HG03025 (cell line): ENCODE measurements at regions not wholly inside any gene's neighbourhood (a gene's known extent, or its start where the extent isn't known, plus 50 kb on each side); places are given as distances from the start of the nearest gene placed in this dataset.

ENCODE experiments used
- ATAC-seq: cut with Tn5 transposase; IDR thresholded peaks from one replicate; pipeline ENCODE4 v1.9.1; 2021; ENCODE audit warnings: mild to moderate bottlenecking, moderate library complexity; ENCODE audit not compliant: unreplicated experiment, low FRiP score

DNA sequence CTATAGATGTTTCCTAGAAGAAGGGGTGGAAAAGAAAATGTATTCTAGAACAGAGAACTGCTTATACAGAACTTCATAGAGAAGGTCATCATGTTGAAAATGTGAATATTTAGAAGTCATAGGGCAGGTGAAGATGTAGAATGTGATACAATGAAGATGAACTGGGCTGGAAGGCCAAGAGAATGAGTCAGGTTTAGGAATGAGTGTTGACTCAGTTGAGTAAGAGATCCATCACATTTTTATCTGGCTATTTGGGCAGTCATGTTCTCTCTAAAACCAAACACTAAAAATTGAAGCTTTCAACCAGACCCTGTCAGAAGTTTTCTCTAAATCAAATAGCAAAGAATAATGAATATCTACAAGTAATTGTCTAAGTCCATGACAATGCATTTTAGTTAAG, 660.5 kb downstream of the KCNJ2 start:
- ATAC-seq: no peak

DNA sequence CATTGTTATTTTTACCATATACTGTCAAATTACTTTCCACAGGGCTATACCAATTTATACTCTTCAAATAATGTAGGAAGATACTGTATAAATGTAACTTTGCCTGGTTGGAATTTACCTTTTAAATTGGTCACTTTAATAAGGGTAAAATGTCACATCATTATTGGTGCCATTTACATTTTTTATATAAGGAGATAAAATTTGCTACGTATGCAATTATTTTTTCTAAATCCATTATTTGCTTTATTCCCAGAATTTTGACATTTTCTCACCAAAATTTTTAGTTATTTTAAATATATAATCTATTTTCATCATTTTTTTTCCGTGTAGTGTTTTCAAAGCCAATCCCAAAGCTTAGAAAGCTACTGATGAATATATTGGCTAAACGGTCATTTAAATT, 664.7 kb downstream of the KCNJ2 start:
- no peak for ATAC-seq

DNA sequence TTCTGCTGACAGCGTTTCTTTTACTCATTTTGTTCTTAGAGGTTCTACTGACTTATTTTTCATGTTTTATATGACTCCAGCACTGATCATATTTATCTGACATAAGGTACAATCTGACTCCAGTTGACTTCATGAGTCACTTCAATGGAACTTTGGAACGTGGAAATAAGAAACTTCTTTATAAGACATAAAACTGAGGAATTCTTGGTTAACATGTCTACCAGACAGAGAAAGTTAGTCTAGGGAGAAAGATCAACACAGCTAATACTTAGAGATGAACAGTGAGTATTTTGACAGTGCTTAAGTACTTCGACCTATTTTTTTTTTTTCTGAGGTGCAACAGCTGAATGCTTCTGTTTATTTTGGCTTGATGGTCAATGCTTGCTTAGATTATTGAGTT, 679.5 kb downstream of the KCNJ2 start:
- no peak for ATAC-seq

DNA sequence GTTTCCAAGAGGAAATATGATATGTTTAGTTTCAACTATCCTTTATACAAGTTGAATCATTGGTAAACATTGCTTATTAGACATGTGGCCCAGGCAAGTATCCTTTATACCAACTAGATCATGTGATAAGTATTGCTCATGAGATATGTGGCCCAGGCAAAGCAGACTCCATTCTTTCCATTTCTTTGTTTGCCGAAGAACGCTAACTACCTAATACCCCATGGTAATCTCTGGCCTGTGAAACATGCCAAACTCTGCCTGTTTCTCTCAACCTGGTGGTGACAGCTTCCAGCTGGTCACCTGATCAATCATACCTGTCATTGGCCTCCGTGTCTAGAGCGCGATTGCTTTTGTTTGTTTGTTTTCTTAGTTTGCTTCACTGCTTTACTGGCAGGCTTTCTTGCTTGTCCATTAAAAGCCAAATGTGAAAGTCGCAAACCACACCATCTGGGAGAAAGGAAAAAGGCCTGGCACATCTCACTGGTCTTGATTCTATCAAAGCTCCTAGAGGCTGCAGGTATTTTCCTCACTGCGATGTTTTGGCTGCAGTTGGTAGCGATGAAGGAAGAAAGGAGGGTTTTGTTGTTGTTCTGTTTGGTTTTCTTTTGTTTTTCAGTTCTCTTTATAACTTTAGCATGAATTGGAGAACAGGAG, 686.2 kb downstream of the KCNJ2 start:
- no peak for ATAC-seq

DNA sequence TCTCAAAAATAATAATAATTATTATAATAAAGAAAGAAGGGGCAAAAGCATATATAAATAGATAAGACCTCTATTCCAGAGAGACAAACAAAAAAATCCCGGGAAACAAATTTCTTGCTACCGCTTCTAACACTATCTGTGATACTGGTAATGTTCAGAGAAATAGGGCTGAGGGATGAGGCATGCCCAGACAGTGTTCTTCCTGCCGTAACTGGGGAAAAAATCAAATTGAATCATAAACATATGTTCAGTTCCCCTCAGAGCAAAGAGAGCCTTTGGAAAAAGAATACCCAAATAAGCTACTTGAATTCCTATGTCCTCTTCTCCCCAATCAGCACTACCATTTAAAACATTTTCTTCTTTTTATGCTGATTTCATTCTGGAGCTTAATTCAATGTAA, 688.0 kb downstream of the KCNJ2 start:
- no peak for ATAC-seq

DNA sequence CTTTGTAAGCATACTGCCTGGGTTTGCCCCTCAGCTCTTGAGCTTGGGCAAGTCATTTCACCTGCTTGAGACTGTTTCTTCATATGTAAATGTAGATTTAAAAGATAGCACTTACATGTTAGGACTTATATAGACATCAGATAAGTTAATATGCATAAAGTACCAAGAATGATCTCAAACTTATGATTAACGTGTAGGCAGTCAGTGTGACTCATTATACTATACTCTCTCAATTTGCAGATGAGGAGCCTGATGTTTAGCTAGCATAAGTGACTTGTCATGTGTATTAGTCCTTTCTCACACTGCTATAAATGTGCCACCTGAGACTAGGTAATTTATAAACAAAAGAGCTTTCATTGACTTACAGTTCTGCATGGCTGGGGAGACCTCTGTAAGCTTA, 690.5 kb downstream of the KCNJ2 start:
- no peak for ATAC-seq

DNA sequence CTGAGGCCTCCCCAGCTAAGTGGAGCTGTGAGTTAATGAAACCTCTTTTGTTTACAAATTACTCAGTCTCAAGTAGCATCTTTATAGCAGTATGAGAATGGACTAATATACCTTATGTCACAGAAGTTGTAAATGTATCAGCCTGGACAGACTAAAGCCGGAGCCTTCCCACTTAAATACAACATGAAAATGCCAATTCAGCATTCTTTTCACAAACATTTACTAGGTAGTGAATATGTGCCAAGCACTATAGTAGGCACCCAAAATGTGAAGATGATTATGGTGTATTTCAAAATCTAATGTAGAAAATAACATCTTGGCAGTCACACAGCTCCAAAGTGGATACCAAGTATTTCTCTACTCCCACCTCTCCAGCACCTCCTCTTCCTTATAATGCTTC, 693.0 kb downstream of the KCNJ2 start:
- no peak for ATAC-seq

DNA sequence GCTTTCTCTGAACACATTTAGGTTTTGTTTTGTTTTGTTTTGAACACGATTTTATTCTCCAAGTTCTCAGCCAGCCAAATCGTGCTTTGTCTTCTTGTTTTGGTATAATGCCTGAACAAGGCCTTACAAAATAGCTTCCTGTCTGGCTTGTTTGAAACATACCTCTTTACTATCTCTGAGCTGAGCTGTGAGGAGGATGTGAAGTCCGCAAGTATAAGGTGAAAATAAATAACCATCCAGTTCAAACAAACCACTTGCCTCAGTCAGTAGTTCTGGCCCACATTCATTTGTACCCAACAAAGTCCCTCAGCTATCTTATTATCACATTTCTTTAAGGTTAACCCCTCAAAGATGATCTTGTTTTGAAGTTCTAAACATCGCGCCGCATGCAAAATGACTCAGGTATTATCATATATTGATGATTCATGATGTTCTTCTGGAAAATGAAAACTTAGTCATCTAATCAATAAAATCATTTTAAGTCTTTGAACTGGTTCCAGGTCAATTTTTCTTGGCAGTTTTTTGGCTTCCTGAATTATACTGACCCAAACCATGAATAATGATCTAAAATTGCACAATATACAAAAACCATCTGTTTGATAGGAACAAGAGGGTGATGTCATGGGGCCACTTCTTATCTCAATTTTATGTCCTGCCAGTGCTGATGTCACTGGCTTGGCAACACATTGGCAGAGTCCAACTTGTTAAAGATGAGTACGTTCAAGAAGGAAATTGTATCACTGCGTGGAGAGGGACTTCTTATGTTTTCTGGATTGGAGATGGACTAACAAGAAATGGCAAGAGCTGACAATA, 694.3 kb downstream of the KCNJ2 start:
- ATAC-seq: no peak

DNA sequence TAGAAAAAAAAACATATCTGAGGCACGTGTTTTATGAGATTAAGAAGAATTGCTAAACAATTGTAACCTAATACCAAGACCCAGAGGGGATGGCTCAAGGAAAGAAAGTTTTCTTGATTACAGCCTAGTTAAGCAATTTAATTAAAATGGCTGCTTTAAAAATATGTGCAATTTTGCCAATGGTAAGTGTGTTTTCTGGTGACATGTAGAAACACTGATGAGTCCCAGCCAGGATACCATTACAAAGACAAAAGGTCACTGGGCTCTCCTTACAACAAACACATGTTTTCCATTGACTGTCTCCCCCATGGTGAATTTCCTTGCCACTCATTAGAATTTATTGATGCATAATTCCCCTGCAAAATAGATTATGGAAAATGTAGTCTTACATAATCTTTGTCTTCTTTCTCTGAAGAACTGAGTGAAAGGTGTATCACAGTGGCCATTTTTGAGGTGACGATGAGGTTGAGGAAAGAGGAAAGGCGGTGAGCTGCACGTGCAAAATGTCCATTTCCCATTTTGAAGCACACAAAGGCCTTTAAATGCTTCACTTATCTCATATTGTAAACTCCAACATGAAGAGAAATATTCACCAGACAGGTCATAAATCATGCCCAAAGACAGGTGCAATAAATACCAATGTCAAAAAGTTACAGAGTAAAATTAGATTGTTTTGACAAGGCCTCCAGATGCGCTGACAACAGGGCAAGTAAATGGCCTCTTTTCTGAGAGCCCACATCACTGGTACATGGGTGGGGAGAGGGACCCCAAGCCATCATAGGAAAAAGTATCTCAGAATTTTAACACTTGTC, 696.9 kb downstream of the KCNJ2 start:
- no peak for ATAC-seq

DNA sequence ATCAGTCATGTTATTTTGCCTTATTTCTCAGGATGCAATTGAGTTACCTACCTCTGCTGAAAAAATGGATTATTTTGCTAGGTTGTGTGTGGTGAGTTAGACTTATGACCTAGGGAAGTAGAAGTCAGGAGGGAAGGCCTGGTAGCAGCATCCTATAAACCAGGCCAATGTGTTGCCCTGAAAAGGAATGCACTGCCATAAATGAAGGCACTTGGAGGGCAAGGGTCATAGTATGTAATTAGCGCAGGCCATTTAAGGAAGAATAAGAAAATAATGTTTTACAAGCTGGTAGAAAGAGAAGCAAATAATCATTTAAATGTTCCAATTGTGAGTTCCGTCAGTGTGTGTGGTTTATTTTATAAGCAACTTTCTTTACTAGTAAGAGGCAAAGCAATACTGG, 698.8 kb downstream of the KCNJ2 start:
- no peak for ATAC-seq

DNA sequence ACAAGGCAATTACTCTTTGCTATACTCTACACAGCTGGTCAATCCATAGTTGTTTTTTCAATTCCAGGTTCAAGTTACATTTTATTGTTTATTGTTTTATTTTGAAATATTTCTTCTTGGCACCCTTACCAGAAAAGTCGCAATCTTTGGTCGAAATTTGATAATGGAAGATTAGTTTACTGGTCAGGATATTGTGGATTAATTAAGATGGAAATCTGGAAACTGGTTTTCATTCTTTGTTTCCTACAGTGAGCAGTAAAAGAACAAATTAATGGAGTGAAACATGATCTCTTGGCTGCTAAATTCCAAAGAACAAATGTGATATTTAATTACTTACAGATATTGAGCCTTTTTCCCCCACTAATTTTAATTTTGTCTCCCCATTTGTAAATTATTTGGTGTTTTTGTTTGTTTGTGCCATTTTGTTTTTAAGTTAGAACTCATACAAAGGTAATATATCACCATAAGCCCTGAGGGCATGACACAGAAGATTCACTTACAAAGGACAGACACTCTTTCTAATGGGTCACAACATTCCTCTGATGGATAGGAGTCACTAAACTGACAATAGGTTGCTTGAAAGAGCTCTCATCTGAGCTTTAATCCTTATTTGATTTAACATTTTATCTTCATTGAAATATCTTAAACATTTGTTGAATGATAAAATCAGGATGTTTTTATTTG, 700.2 kb downstream of the KCNJ2 start:
- no peak for ATAC-seq

DNA sequence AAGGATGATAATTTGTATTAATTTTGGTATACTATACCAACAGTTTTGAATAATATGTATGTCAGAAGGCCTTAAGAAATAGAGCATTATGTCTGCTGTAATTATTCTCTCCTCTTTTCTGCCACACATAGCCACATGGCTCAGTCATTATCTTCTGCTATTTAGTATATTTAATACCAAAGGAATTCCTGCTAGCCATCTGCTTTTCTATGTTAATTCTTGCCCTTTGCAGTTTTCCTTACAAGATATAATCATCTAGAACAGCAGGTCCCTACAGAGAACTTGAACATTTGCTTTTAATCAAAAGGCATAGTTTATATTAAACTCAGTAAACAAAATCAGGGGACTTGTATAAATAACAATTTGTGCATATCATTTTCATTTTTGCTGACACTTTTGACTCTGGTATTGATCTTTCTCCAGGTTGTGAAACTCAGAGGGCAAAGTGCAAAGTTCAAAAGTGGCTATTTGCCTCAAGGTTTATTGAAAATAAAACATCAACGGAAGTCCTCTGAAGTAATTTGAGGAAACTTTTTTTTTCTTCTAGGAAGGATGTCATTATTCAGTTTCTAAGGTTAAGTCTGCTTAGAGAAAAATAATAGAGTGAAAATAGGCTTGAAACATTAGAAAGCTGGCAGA, 702.0 kb downstream of the KCNJ2 start:
- no peak for ATAC-seq

DNA sequence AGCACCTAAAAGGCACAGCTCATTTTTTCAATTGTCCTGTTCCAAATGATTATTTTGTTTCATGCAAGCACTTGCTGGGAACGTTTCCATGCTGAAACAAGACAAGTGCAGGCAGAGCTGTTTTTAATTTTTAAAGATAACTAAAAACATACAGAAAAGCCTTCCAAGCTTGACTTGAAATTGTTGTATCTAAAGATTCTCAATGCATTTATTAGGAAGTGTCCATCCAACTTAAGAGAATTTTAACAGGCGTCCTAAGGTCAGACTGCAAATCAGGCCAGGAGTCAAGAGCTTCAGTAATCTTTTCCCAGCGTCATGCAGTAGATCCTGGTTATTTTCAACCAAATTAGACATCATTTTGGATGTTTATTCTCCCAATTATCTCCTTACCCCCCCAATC, 702.8 kb downstream of the KCNJ2 start:
- no peak for ATAC-seq

DNA sequence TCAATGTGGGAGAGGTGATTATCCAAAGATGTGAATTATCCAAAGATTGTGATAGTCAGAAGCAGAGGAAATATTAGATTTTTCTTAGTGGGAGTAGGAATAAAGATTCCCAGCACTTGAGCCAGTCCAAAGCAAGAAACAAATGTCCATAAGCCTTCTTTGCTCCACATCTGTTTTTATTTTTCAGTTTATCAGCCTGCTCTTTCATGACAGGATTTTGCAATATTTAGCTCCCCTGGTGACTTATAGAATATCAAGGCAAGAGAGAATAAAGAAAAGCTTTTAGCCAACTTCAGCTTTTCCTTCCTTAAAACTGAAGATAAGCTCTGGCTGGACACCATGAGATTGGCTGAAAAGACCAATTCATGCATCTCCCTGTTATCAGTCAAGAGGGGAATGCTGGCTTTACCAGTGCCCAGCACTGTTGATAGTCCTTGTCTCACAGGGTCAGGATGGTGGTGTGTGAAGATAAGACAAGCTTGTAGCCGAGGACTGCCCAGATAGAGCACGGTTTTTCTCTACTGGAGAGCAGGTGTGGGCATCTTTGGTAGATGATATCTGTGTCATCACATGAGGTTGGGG, 706.5 kb downstream of the KCNJ2 start:
- ATAC-seq: no peak

DNA sequence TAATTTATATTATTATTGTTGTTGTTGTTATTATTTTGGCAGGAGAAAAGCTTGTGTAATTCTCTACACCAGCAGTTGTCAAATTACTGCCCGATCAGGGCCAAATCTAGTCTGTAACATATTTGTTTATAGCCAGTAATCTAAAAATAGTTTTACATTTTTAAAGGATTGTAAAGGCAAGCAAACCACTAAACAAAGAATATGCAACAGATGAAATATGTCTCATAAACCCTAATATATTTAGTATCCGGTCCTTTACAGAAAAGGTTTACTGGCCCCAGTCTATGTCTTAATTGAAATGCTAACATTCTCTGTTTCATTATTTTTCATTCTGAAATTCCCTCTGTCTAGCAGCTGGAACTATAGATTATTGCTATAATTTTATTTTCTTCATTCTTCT, 709.5 kb downstream of the KCNJ2 start:
- ATAC-seq: no peak

DNA sequence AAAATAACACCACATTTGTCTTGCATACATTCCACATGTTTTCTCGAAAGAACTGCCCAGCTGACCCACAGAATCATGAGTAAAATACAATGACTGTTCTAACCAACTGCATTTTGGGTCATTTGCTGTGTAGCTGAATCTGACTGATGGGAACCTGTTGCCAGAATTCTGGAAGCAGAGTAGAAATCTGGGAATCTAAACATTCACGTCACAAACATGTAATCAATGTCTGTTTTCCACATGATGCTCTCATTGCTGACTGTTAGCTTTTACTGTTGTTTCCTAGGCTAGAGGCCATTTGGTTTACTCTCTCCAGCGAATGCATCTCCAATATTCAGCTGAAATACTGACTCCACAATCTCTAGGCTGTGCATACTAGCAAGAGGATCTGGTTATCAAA, 710.1 kb downstream of the KCNJ2 start:
- no peak for ATAC-seq

DNA sequence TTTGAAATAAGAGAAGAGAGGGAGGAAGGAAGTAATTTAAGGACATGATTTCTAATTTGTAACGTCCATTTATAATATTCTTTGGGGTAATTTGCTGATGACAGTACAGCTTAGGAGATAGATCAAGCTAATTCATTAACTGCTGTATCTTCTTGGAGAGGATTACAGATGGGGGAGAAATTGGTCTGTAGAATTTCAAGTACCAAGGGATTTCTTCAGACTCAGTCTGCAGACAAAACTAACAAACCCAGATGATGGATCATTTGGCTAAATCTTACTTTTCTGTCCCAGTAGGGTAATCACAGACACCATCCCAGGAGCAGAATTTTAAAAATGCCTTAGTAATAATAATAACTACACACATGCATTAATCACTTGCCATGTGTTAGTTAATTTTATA, 711.8 kb downstream of the KCNJ2 start:
- no peak for ATAC-seq

DNA sequence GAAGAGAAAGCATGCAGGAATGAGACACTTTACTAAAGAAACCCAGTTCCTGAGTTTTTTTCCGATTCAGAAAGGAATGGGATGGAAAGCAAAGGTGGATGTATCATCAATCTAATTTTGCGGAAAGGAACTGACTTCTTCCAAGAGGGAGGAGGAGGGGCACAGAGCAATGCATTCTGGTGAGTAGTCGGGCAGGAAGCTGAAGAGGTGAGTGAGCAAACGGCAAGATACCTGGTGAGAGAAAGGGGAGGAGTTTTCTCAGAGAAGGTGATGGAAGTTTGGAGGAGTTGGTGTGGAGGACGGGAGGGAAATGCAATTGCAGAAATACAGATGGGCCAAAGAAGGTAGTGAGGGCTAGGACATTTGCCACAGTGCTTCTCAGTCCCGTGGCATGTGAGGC, 713.2 kb downstream of the KCNJ2 start:
- no peak for ATAC-seq

DNA sequence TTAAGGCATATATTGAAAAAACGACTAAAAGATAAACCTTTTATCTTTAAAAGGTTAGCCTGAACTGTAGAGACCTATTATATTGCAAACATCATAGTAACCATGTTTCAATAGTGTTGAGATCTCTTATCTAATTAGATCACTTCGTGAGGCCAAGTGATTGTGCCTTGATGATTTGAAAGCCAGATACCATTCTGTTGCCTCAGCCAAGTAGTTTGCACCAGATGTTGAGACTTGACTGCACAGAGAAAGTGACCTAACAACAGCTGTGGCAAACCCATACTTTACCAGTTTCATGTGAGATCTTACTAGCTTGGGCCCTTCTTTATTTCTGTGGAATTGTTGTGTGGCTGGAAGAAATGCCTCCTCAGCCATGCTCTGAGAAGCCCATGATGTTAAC, 717.3 kb downstream of the KCNJ2 start:
- ATAC-seq: no peak

DNA sequence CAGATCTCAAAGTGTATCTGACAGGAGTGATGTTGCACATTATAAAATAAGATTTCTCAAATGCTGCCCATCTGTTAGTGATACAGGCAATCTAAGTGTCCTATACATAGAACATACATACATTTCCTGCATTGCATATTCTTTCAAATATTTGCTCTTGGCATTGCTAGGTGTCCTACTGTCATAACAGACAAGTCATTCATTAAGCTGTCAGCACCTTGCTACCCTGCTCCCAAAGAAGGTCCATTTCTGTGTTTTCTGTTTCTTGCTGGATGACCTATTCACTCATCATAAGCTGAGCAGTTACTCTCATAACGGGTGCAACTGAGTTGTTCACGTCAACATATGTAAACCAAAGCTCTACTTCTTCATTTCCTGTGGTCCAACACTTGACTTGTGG, 719.0 kb downstream of the KCNJ2 start:
- no peak for ATAC-seq
